DLD1 (cell line): ENCODE measurements at regions not wholly inside any gene's neighbourhood (a gene's known extent, or its start where the extent isn't known, plus 50 kb on each side); places are given as distances from the start of the nearest gene placed in this dataset.

Experiments
- in situ Hi-C: cut with HindIII; loops from 2 replicates; pipeline ENCODE4 v1.10.0; 2017; ENCODE audit warnings: low sequenced_read_pairs

- in situ Hi-C loops: no loop called here
Observed at GRCh38 chr18:10298346-10298745, 156.1 kb upstream of the APCDD1 start.

GRCh38 chr18:10299643-10300042, 154.8 kb upstream of the APCDD1 start:
- in situ Hi-C loops: no loop called here

GRCh38 chr18:10300739-10301138, 153.7 kb upstream of the APCDD1 start:
- in situ Hi-C loops: no loop called here

GRCh38 chr18:10301831-10302483, 152.5 kb upstream of the APCDD1 start:
- in situ Hi-C loops: no loop called here

- in situ Hi-C loops: no loop called here
Observed at GRCh38 chr18:10303171-10303570, 151.3 kb upstream of the APCDD1 start.

GRCh38 chr18:10304853-10305252, 149.6 kb upstream of the APCDD1 start:
- in situ Hi-C loops: no loop called here

GRCh38 chr18:10306779-10307178, 147.7 kb upstream of the APCDD1 start:
- in situ Hi-C loops: no loop called here

- in situ Hi-C loops: no loop called here
Observed at GRCh38 chr18:10308154-10308553, 146.3 kb upstream of the APCDD1 start.

- in situ Hi-C loops: loop anchor here (5.0 kb wide), 1 partner anchor 57 kb away; no protein-coding TSS in a partner anchor
Observed at GRCh38 chr18:10310626-10311025, 143.8 kb upstream of the APCDD1 start.

- in situ Hi-C loops: loop anchor here (5.0 kb wide), 1 partner anchor 55 kb away; no protein-coding TSS in a partner anchor
Observed at GRCh38 chr18:10312326-10313015, 142.0 kb upstream of the APCDD1 start.

- in situ Hi-C loops: loop anchor here (5.0 kb wide), 1 partner anchor 54 kb away; no protein-coding TSS in a partner anchor
Observed at GRCh38 chr18:10313016-10313342, 141.5 kb upstream of the APCDD1 start.

- in situ Hi-C loops: loop anchor here (5.0 kb wide), 1 partner anchor 53 kb away; no protein-coding TSS in a partner anchor
Observed at GRCh38 chr18:10314066-10314465, 140.4 kb upstream of the APCDD1 start.

- in situ Hi-C loops: no loop called here
Observed at GRCh38 chr18:10315522-10315921, 138.9 kb upstream of the APCDD1 start.

GRCh38 chr18:10316778-10317177, 137.7 kb upstream of the APCDD1 start:
- in situ Hi-C loops: no loop called here

GRCh38 chr18:10317864-10318690, 136.4 kb upstream of the APCDD1 start:
- in situ Hi-C loops: no loop called here

GRCh38 chr18:10318691-10318970, 135.8 kb upstream of the APCDD1 start:
- in situ Hi-C loops: no loop called here

- in situ Hi-C loops: no loop called here
Observed at GRCh38 chr18:10319026-10319425, 135.4 kb upstream of the APCDD1 start.

GRCh38 chr18:10319914-10320600, 134.4 kb upstream of the APCDD1 start:
- in situ Hi-C loops: loop anchor here (10.0 kb wide), 1 partner anchor 75 kb away; no protein-coding TSS in a partner anchor

GRCh38 chr18:10320791-10321190, 133.6 kb upstream of the APCDD1 start:
- in situ Hi-C loops: loop anchor here (10.0 kb wide), 1 partner anchor 76 kb away; no protein-coding TSS in a partner anchor

GRCh38 chr18:10321576-10321975, 132.9 kb upstream of the APCDD1 start:
- in situ Hi-C loops: loop anchor here (10.0 kb wide), 1 partner anchor 77 kb away; no protein-coding TSS in a partner anchor

- in situ Hi-C loops: loop anchor here (10.0 kb wide), 1 partner anchor 77 kb away; no protein-coding TSS in a partner anchor
Observed at GRCh38 chr18:10322004-10322403, 132.4 kb upstream of the APCDD1 start.
